ENCODE measurements at regions not wholly inside any gene's neighbourhood (a gene's known extent, or its start where the extent isn't known, plus 50 kb on each side); places are given as distances from the start of the nearest gene placed in this dataset.

GRCh38 chr21:23045955-23046354 lies 2047.7 kb downstream of the NCAM2 start:
- Mint-ChIP-seq H3K9me3 (no peaks in the 10 kb centered on the region), H3K27ac (no peak overlapping the region), H3K36me3 (no peaks in the 10 kb centered on the region), H3K27me3 (no peaks in the 10 kb centered on the region), H3K4me3 (no peak overlapping the region), H3K4me1 (ENCODE audit: unreplicated experiment) (no peaks in the 10 kb centered on the region)
- TF ChIP-seq CTCF (conservative IDR thresholded peaks at IDR 0.05), result no peak
- DNase-seq (ENCODE audit: extremely low spot score, unreplicated experiment), result no peak

GRCh38 chr21:23067672-23068071 lies 2069.5 kb downstream of the NCAM2 start:
- Mint-ChIP-seq H3K27me3 (no peaks in the 10 kb centered on the region), H3K4me1 (ENCODE audit: unreplicated experiment) (no peaks in the 10 kb centered on the region), H3K9me3 (no peaks in the 10 kb centered on the region), H3K27ac (no peak overlapping the region), H3K4me3 (no peak overlapping the region), H3K36me3 (no peaks in the 10 kb centered on the region)
- DNase-seq (ENCODE audit: extremely low spot score, unreplicated experiment), result no peak
- TF ChIP-seq CTCF (conservative IDR thresholded peaks at IDR 0.05), result no peak

GRCh38 chr21:23083242-23083641 lies 2085.0 kb downstream of the NCAM2 start:
- no peaks in the 10 kb centered on the region for H3K9me3 Mint-ChIP-seq
- no peak for TF ChIP-seq CTCF (conservative IDR thresholded peaks at IDR 0.05)
- H3K27me3 Mint-ChIP-seq, result no peaks in the 10 kb centered on the region
- no peak for DNase-seq (ENCODE audit: extremely low spot score, unreplicated experiment)
- H3K4me1 Mint-ChIP-seq (ENCODE audit: unreplicated experiment), result no peaks in the 10 kb centered on the region
- H3K4me3 Mint-ChIP-seq, result no peak overlapping the region
- H3K27ac Mint-ChIP-seq, result no peak overlapping the region
- no peaks in the 10 kb centered on the region for H3K36me3 Mint-ChIP-seq

- Mint-ChIP-seq H3K36me3 (no peaks in the 10 kb centered on the region), H3K4me3 (no peak overlapping the region)
These were observed 2095.1 kb downstream of the NCAM2 start for GRCh38 chr21:23093259-23093658.

GRCh38 chr21:23099185-23099584 lies 2101.0 kb downstream of the NCAM2 start:
- no peak for TF ChIP-seq CTCF (conservative IDR thresholded peaks at IDR 0.05)
- Mint-ChIP-seq H3K27ac (no peak overlapping the region), H3K4me1 (ENCODE audit: unreplicated experiment) (no peaks in the 10 kb centered on the region), H3K9me3 (no peaks in the 10 kb centered on the region), H3K36me3 (no peaks in the 10 kb centered on the region), H3K27me3 (no peaks in the 10 kb centered on the region), H3K4me3 (no peak overlapping the region)
- DNase-seq (ENCODE audit: extremely low spot score, unreplicated experiment), result no peak

More at GRCh38 chr21:23093259-23093658, 2095.1 kb downstream of the NCAM2 start:
- Mint-ChIP-seq H3K27ac (no peak overlapping the region), H3K4me1 (ENCODE audit: unreplicated experiment) (no peaks in the 10 kb centered on the region), H3K27me3 (no peaks in the 10 kb centered on the region), H3K9me3 (peaks cover 3% of the 10 kb centered on the region)
- TF ChIP-seq CTCF (conservative IDR thresholded peaks at IDR 0.05), result no peak
- DNase-seq (ENCODE audit: extremely low spot score, unreplicated experiment), result no peak

- Mint-ChIP-seq H3K27ac (no peak overlapping the region), H3K4me3 (no peak overlapping the region), H3K9me3 (no peaks in the 10 kb centered on the region), H3K4me1 (ENCODE audit: unreplicated experiment) (no peaks in the 10 kb centered on the region), H3K36me3 (no peaks in the 10 kb centered on the region), H3K27me3 (no peaks in the 10 kb centered on the region)
- no peak for DNase-seq (ENCODE audit: extremely low spot score, unreplicated experiment)
- no peak for TF ChIP-seq CTCF (conservative IDR thresholded peaks at IDR 0.05)
These were observed 2102.9 kb downstream of the NCAM2 start for GRCh38 chr21:23101111-23101510.

All from type B pancreatic cell (in vitro differentiated cells).